Keratinocyte (primary cell): ENCODE measurements at regions not wholly inside any gene's neighbourhood (a gene's known extent, or its start where the extent isn't known, plus 50 kb on each side); places are given as distances from the start of the nearest gene placed in this dataset.

ENCODE experiments used
- DNase-seq: peaks from one replicate; pipeline ENCODE4 v3.0.0-alpha.2; 2011; ENCODE audit warnings: low read depth, missing footprints, low spot score
- FAIRE-seq: peaks from 2 replicates; lab custom pipeline; 2011; peaks lifted over from hg19 to GRCh38; lab: Jason Lieb, UNC
- H2AFZ ChIP-seq: 2 replicates; pipeline ENCODE4 v1.6.0; 2012; ENCODE audit warnings: low read length, control low read depth, inconsistent platforms; ENCODE audit not compliant: control insufficient read depth
- H3K27ac ChIP-seq: 2 replicates; pipeline ENCODE4 v1.5.1; 2011; ENCODE audit warnings: low read length; ENCODE audit not compliant: control insufficient read depth, insufficient read depth
- H3K27me3 ChIP-seq: 3 replicates; pipeline ENCODE4 v1.6.0; 2011; ENCODE audit warnings: low read length; ENCODE audit not compliant: control insufficient read depth, insufficient read depth; ENCODE audit errors: extremely low read depth
- H3K36me3 ChIP-seq, 2 experiments: 2 replicates in 1 of 2; 3 replicates in 1 of 2; pipeline ENCODE4 v1.5.1; 2011; ENCODE audit warnings: low read length in 2 of 2, mild to moderate bottlenecking in 1 of 2; ENCODE audit not compliant: control insufficient read depth in 2 of 2, insufficient read depth in 2 of 2; ENCODE audit errors: extremely low read depth in 1 of 2
- H3K4me1 ChIP-seq: 3 replicates; pipeline ENCODE4 v1.5.1; 2011; ENCODE audit warnings: low read length; ENCODE audit not compliant: control insufficient read depth, insufficient read depth; ENCODE audit errors: extremely low read depth
- H3K4me2 ChIP-seq: 3 replicates; pipeline ENCODE4 v1.6.0; 2011; ENCODE audit warnings: low read depth, low read length; ENCODE audit not compliant: control insufficient read depth, insufficient read depth; ENCODE audit errors: extremely low read depth
- H3K4me3 ChIP-seq, 3 experiments: fragments of 200-600 bp in 1 of 3; sonication (generic) in 1 of 3; 2 replicates in 2 of 3; 3 replicates in 1 of 3; pipeline ENCODE4 v1.5.1; 2011 to 2016; ENCODE audit warnings: low read length in 3 of 3, mild to moderate bottlenecking in 3 of 3, control low read depth in 2 of 3, inconsistent platforms in 1 of 3, low read depth in 1 of 3, mixed read lengths in 1 of 3, mixed run types in 1 of 3, moderate library complexity in 1 of 3; ENCODE audit not compliant: control insufficient read depth in 2 of 3, insufficient read depth in 2 of 3; ENCODE audit errors: extremely low read depth in 1 of 3
- H3K79me2 ChIP-seq: 2 replicates; pipeline ENCODE4 v1.6.0; 2012; ENCODE audit warnings: low read length; ENCODE audit not compliant: control insufficient read depth, insufficient read depth
- H3K9ac ChIP-seq: 3 replicates; pipeline ENCODE4 v1.6.0; 2011; ENCODE audit warnings: low read length; ENCODE audit not compliant: control insufficient read depth, insufficient read depth; ENCODE audit errors: extremely low read depth
- H3K9me1 ChIP-seq: 3 replicates; pipeline ENCODE4 v1.6.0; 2011; ENCODE audit warnings: low read length; ENCODE audit not compliant: control insufficient read depth, insufficient read depth; ENCODE audit errors: extremely low read depth
- H3K9me3 ChIP-seq: 2 replicates; pipeline ENCODE4 v1.5.1; 2012; ENCODE audit warnings: low read depth, low read length; ENCODE audit not compliant: control insufficient read depth
- H4K20me1 ChIP-seq: 3 replicates; pipeline ENCODE4 v1.6.0; 2011; ENCODE audit warnings: low read length; ENCODE audit not compliant: control insufficient read depth, insufficient read depth; ENCODE audit errors: extremely low read depth
- CTCF ChIP-seq, 3 experiments: IDR thresholded peaks in 1 of 3; conservative IDR thresholded peaks in 1 of 3; optimal IDR thresholded peaks in 1 of 3; 2 replicates in 2 of 3; 3 replicates in 1 of 3; pipeline versions ENCODE3 to v1.5.1; 2011; ENCODE audit warnings: low read length in 3 of 3, mild to moderate bottlenecking in 3 of 3, moderate library complexity in 2 of 3, control low read depth in 1 of 3, inconsistent platforms in 1 of 3; ENCODE audit not compliant: insufficient read depth in 2 of 3; ENCODE audit errors: extremely low read depth in 1 of 3
- EZH2 ChIP-seq: IDR thresholded peaks from one replicate; pipeline ENCODE4 v1.6.1; 2012; ENCODE audit warnings: inconsistent platforms, mild to moderate bottlenecking, low read length, moderate library complexity
- dilution Hi-C: fragments of 300-500 bp; cut with MboI; formaldehyde crosslinking; loops from one replicate; pipeline ENCODE4 v1.7.0; 2020; ENCODE audit warnings: low sequenced_read_pairs; ENCODE audit not compliant: extremely low pct_ligation_motif_present
- small RNA-seq, 3 experiments: library from RNA; depleted of rRNA; stranded (forward); fragments of <200 nt; gene quantifications; one replicate each; pipeline ENCODE3, GENCODE V24; 2012; ENCODE audit warnings: low read depth in 3 of 3, low replicate concordance in 1 of 3; ENCODE audit not compliant: insufficient read length in 3 of 3

- Histone ChIP-seq H2AFZ (no peak overlapping the region), H3K79me2 (no peaks in the 10 kb centered on the region), H3K27me3 (no peaks in the 10 kb centered on the region), H3K36me3 (no peaks in the 10 kb centered on the region), H3K9me1 (no peaks in the 10 kb centered on the region), H3K4me2 (no peak overlapping the region), H3K27ac (no peak overlapping the region), H3K4me3 (no peak overlapping the region), H4K20me1 (no peaks in the 10 kb centered on the region), H3K9ac (no peak overlapping the region), H3K9me3 (no peaks in the 10 kb centered on the region), H3K4me1 (peaks cover 6% of the 10 kb centered on the region)
- dilution Hi-C loops: no loop called here
- FAIRE-seq: no peak
- TF ChIP-seq CTCF (optimal IDR thresholded peaks at IDR 0.05 in 1 of 3, IDR thresholded peaks at IDR 0.05 in 1 of 3, conservative IDR thresholded peaks at IDR 0.05 in 1 of 3; ENCODE audit: extremely low read depth in 1 of 3, insufficient read depth in 2 of 3, low read length in 3 of 3): no peak
- no peak for TF ChIP-seq EZH2
- no peak for DNase-seq
Observed at GRCh38 chr6:79296211-79296610, 61.7 kb upstream of the HMGN3 start.

Small RNA genes lying in the stretch of these regions (small RNA-seq; reads per million reads assigned to genes)
- gene AL078601.1: 0 reads per million in 3 experiments
- 0 reads per million in 3 experiments for gene RF00019
